ENCODE measurements at regions not wholly inside any gene's neighbourhood (a gene's known extent, or its start where the extent isn't known, plus 50 kb on each side); places are given as distances from the start of the nearest gene placed in this dataset.

DNA sequence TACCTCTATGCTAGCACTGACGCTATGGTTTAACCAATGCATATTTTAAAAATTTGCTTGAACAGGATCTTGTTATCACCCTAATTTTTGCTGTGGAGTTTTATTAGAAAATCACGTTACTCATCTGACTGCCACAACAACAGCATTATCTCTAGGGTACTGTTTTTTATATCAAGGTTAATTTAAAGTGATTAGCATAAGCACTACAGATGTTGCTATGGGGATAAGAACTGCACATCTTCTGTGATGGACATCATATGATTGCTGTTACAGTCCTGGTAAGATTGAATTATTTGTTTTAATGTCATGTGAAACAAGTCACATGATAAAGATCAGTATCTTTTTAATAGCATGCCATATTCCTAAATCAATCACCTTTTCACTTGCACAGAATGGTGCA lies 492.2 kb upstream of the ROBO2 start:
- no TSS peak for BruUV-seq (replicated peaks)
- H3K27ac Mint-ChIP-seq (ENCODE audit: unreplicated experiment), result no peak overlapping the region
- H3K36me3 Mint-ChIP-seq (ENCODE audit: insufficient read depth, unreplicated experiment), result no peaks in the 10 kb centered on the region
- no peak for DNase-seq
- no peaks in the 10 kb centered on the region for H3K27me3 Mint-ChIP-seq (ENCODE audit: insufficient read depth, unreplicated experiment)
- TF ChIP-seq, protein P1, sequence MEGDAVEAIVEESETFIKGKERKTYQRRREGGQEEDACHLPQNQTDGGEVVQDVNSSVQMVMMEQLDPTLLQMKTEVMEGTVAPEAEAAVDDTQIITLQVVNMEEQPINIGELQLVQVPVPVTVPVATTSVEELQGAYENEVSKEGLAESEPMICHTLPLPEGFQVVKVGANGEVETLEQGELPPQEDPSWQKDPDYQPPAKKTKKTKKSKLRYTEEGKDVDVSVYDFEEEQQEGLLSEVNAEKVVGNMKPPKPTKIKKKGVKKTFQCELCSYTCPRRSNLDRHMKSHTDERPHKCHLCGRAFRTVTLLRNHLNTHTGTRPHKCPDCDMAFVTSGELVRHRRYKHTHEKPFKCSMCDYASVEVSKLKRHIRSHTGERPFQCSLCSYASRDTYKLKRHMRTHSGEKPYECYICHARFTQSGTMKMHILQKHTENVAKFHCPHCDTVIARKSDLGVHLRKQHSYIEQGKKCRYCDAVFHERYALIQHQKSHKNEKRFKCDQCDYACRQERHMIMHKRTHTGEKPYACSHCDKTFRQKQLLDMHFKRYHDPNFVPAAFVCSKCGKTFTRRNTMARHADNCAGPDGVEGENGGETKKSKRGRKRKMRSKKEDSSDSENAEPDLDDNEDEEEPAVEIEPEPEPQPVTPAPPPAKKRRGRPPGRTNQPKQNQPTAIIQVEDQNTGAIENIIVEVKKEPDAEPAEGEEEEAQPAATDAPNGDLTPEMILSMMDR (IDR thresholded peaks at IDR 0.05; ENCODE audit: insufficient read depth in 1 of 2, low read depth in 1 of 2, low read length in 1 of 2, severe bottlenecking in 1 of 2, unreplicated experiment in 1 of 2), result no peak
- ChIA-PET CTCF (no interaction called here), POLR2A (no interaction called here)
- Histone ChIP-seq H3K36me3 (ENCODE audit: control insufficient read depth, insufficient read depth, low read length) (no peaks in the 10 kb centered on the region), H3K9me3 (no peaks in the 10 kb centered on the region), H3K4me3 (ENCODE audit: low read depth, low read length) (no peak overlapping the region), H3K27me3 (replicated peaks; ENCODE audit: control insufficient read depth, insufficient read depth, low read length) (no peaks in the 10 kb centered on the region), H3K4me1 (no peaks in the 10 kb centered on the region)
- intact Hi-C loops (cut with micrococcal nuclease; ENCODE audit: unreplicated experiment), result no loop called here
- no peaks in the 10 kb centered on the region for H3K4me1 Mint-ChIP-seq (ENCODE audit: low read depth, unreplicated experiment)
- H3K4me3 Mint-ChIP-seq (ENCODE audit: unreplicated experiment), result no peak overlapping the region
- no peaks in the 10 kb centered on the region for H3K9me3 Mint-ChIP-seq (ENCODE audit: unreplicated experiment)

DNA sequence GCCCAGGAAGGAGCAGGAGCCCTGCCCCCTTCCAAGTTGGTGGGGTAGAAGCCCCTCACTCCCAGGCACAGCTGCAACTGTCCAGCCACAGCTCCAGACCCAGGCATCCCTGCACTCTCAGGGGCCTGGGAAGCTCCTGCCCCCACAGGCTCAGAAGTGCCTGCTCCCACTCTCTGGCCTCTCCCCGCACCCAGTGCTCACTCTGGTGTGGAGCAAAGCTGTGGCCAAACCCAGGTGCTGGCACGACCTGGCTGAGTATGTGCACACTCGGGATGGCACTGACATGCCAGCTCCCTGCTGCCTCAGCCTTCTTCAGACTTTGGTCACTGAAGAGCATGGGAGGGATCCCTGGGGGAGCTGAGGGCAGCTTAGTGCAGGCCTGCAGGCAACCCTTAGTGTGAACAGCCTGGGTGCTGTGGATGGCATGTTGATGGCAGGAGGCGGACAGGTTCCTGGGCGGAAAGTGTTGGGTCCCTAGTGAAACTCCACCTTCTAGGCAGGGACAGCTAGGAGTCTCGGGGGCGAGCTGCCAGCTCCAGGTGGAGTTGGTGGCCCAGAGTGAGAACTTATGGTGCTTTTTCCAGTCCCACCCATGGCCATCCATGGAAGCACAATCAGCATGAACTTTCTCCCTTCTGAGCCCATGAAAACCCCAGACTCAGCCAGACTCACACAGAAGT lies 489.2 kb upstream of the ROBO2 start:
- CTCF ChIA-PET, result no interaction called here
- no TSS peak for BruUV-seq (replicated peaks)
- DNase-seq, result no peak
- H3K4me3 Mint-ChIP-seq (ENCODE audit: unreplicated experiment), result no peak overlapping the region
- TF ChIP-seq, protein P1 (IDR thresholded peaks at IDR 0.05; ENCODE audit: insufficient read depth in 1 of 2, low read depth in 1 of 2, low read length in 1 of 2, severe bottlenecking in 1 of 2, unreplicated experiment in 1 of 2), result no peak
- Histone ChIP-seq H3K4me1 (no peaks in the 10 kb centered on the region), H3K36me3 (ENCODE audit: control insufficient read depth, insufficient read depth, low read length) (no peaks in the 10 kb centered on the region), H3K27me3 (replicated peaks; ENCODE audit: control insufficient read depth, insufficient read depth, low read length) (no peaks in the 10 kb centered on the region), H3K4me3 (ENCODE audit: low read depth, low read length) (no peak overlapping the region), H3K9me3 (no peaks in the 10 kb centered on the region)
- peaks cover 3% of the 10 kb centered on the region for H3K27me3 Mint-ChIP-seq (ENCODE audit: insufficient read depth, unreplicated experiment)
- no peaks in the 10 kb centered on the region for H3K4me1 Mint-ChIP-seq (ENCODE audit: low read depth, unreplicated experiment)
- intact Hi-C loops (cut with micrococcal nuclease; ENCODE audit: unreplicated experiment), result no loop called here
- no peaks in the 10 kb centered on the region for H3K9me3 Mint-ChIP-seq (ENCODE audit: unreplicated experiment)
- no peaks in the 10 kb centered on the region for H3K36me3 Mint-ChIP-seq (ENCODE audit: insufficient read depth, unreplicated experiment)
- POLR2A ChIA-PET, result no interaction called here
- H3K27ac Mint-ChIP-seq (ENCODE audit: unreplicated experiment), result no peak overlapping the region

DNA sequence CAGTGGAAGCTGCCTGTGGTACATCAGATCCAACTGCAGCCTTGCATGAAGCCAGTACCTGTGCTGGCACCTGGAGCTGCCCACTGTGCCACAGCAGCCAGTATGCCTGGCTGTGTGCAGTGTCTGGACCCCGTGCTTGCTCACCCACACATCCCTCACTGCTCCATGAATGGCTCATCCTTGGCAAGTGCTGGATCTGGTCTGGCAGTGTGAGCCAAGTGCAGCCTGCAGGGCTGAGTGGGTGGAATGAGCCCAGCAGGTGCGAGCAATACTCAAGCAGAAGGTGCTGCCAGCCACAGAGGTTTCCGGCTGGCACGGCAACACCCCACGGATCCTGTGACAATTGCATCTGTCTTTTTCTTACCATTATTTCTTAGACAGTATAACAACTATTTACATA lies 488.2 kb upstream of the ROBO2 start:
- no TSS peak for BruUV-seq (replicated peaks)
- no peaks in the 10 kb centered on the region for H3K36me3 Mint-ChIP-seq (ENCODE audit: insufficient read depth, unreplicated experiment)
- Histone ChIP-seq H3K36me3 (ENCODE audit: control insufficient read depth, insufficient read depth, low read length) (no peaks in the 10 kb centered on the region), H3K4me1 (no peaks in the 10 kb centered on the region), H3K27me3 (replicated peaks; ENCODE audit: control insufficient read depth, insufficient read depth, low read length) (no peaks in the 10 kb centered on the region), H3K4me3 (ENCODE audit: low read depth, low read length) (no peak overlapping the region), H3K9me3 (no peaks in the 10 kb centered on the region)
- H3K27ac Mint-ChIP-seq (ENCODE audit: unreplicated experiment), result no peak overlapping the region
- H3K4me3 Mint-ChIP-seq (ENCODE audit: unreplicated experiment), result no peak overlapping the region
- POLR2A ChIA-PET, result no interaction called here
- H3K9me3 Mint-ChIP-seq (ENCODE audit: unreplicated experiment), result no peaks in the 10 kb centered on the region
- peaks cover 5% of the 10 kb centered on the region for H3K27me3 Mint-ChIP-seq (ENCODE audit: insufficient read depth, unreplicated experiment)
- intact Hi-C loops (cut with micrococcal nuclease; ENCODE audit: unreplicated experiment), result no loop called here
- no peaks in the 10 kb centered on the region for H3K4me1 Mint-ChIP-seq (ENCODE audit: low read depth, unreplicated experiment)
- DNase-seq, result no peak
- TF ChIP-seq, protein P1 (IDR thresholded peaks at IDR 0.05; ENCODE audit: insufficient read depth in 1 of 2, low read depth in 1 of 2, low read length in 1 of 2, severe bottlenecking in 1 of 2, unreplicated experiment in 1 of 2), result no peak
- CTCF ChIA-PET, result no interaction called here

All from Caco-2 (cell line).